NB4 (cell line): ENCODE measurements at regions not wholly inside any gene's neighbourhood (a gene's known extent, or its start where the extent isn't known, plus 50 kb on each side); places are given as distances from the start of the nearest gene placed in this dataset.

Experiments
- MYC ChIP-seq: IDR thresholded peaks from 2 replicates; pipeline ENCODE4 v1.6.1; 2011; ENCODE audit warnings: low read depth, low read length
- POLR2A ChIP-seq: IDR thresholded peaks from 2 replicates; pipeline ENCODE4 v1.6.1; 2011; ENCODE audit warnings: mild to moderate bottlenecking; ENCODE audit not compliant: insufficient read length; ENCODE audit errors: extremely low read depth
- TF ChIP-seq, protein P1 (sequence below): IDR thresholded peaks from one replicate; pipeline ENCODE4 v1.5.1; 2012; ENCODE audit warnings: low read depth, low read length
- TF ChIP-seq, protein P2 (sequence below): IDR thresholded peaks from 2 replicates; pipeline ENCODE4 v1.6.1; 2011; ENCODE audit warnings: low read depth, low read length

DNA sequence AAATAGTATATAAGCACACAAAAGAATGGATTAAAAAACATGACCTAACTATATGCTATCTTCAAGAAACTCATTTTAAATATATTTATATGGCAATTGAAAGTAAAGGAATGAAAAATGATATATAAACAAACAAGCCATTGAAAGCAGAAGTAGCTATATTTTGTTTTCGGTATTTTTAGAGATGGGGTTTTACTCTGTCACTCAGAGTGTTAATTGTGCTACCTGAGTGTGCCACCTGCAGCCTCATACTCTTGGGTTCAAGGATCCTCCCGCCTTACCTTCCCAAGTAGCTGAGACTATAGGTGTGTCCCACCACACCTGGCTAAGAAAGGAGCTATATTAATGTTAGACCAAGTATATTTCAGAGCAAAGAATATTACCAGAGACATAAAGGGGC is 624.1 kb downstream of the BUD13 start:
- TF ChIP-seq, protein P1, sequence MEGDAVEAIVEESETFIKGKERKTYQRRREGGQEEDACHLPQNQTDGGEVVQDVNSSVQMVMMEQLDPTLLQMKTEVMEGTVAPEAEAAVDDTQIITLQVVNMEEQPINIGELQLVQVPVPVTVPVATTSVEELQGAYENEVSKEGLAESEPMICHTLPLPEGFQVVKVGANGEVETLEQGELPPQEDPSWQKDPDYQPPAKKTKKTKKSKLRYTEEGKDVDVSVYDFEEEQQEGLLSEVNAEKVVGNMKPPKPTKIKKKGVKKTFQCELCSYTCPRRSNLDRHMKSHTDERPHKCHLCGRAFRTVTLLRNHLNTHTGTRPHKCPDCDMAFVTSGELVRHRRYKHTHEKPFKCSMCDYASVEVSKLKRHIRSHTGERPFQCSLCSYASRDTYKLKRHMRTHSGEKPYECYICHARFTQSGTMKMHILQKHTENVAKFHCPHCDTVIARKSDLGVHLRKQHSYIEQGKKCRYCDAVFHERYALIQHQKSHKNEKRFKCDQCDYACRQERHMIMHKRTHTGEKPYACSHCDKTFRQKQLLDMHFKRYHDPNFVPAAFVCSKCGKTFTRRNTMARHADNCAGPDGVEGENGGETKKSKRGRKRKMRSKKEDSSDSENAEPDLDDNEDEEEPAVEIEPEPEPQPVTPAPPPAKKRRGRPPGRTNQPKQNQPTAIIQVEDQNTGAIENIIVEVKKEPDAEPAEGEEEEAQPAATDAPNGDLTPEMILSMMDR = no peak
- no peak for TF ChIP-seq POLR2A
- TF ChIP-seq, protein P2, sequence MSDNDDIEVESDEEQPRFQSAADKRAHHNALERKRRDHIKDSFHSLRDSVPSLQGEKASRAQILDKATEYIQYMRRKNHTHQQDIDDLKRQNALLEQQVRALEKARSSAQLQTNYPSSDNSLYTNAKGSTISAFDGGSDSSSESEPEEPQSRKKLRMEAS = no peak
- no peak for TF ChIP-seq MYC
